Heart left ventricle (tissue), 16 donors: ENCODE measurements at regions not wholly inside any gene's neighbourhood (a gene's known extent, or its start where the extent isn't known, plus 50 kb on each side); places are given as distances from the start of the nearest gene placed in this dataset.

Source experiments
- ATAC-seq, 4 donors: fragments of 200-7000 bp; cut with Tn5 transposase; one replicate each; pipeline ENCODE4 v1.9.1; 2020 to 2022; ENCODE audit warnings: moderate library complexity in 4 of 4, mild to moderate bottlenecking in 3 of 4, moderate number of reproducible peaks in 1 of 4
- DNase-seq, 5 donors: peaks; one replicate each; pipeline ENCODE4 v3.0.0-alpha.2; 2020
- H3K27ac ChIP-seq, 12 donors: fragments of 200-600 bp; sonication (generic) in 4 of 12; one replicate each; pipeline versions ENCODE4 v1.5.0 to v1.8.0; 2016 to 2022; ENCODE audit warnings: mild to moderate bottlenecking in 2 of 12
- H3K27me3 ChIP-seq, 9 donors: fragments of 200-600 bp; sonication (generic) in 2 of 9; one replicate each; pipeline versions ENCODE4 v1.5.1 to v1.8.0; 2016 to 2022; ENCODE audit warnings: mild to moderate bottlenecking in 3 of 9
- H3K36me3 ChIP-seq, 9 donors: fragments of 200-600 bp; sonication (generic) in 2 of 9; one replicate each; pipeline versions ENCODE4 v1.5.0 to v1.8.0; 2018 to 2022; ENCODE audit warnings: mild to moderate bottlenecking in 2 of 9
- H3K4me1 ChIP-seq, 12 donors: fragments of 200-600 bp; sonication (generic) in 4 of 12; one replicate each; pipeline versions ENCODE4 v1.5.0 to v1.8.0; 2016 to 2022; ENCODE audit warnings: mild to moderate bottlenecking in 3 of 12
- H3K4me3 ChIP-seq, 12 donors: fragments of 200-600 bp; sonication (generic) in 4 of 12; one replicate each; pipeline versions ENCODE4 v1.5.0 to v1.8.0; 2017 to 2022; ENCODE audit warnings: mild to moderate bottlenecking in 9 of 12, moderate library complexity in 4 of 12
- H3K9me3 ChIP-seq, 12 donors: fragments of 200-600 bp; sonication (generic) in 4 of 12; one replicate each; pipeline versions ENCODE4 v1.5.0 to v1.8.0; 2016 to 2022; ENCODE audit warnings: mild to moderate bottlenecking in 1 of 12
- POLR2A ChIP-seq, 2 donors: fragments of 450-650 bp; IDR thresholded peaks; one replicate each; pipeline ENCODE4 v1.6.1; 2017; ENCODE audit warnings: antibody characterized with exemption in 2 of 2, mild to moderate bottlenecking in 2 of 2, moderate library complexity in 2 of 2
- WGBS, 4 donors: extraction: QIAGEN DNeasy Blood & Tissue Kit in 2 of 4; methylation state at CpG; one replicate each; pipeline versions ENCODE4 v1.1.5 to v1.1.7; 2013 to 2018; 5-methylcytosine and 5-hydroxymethylcytosine counted together
- intact Hi-C, 10 donors: fragments of 100-400 bp; cut with DNase I; formaldehyde crosslinking; loops; one replicate each; pipeline versions ENCODE4 v1.11.1 to v1.14.2; 2022
- TF ChIP-seq, protein P1 (sequence below), 12 donors: fragments of 200-600 bp; sonication (generic) in 4 of 12; IDR thresholded peaks; one replicate each; pipeline versions ENCODE4 v1.5.0 to v1.8.0; 2018 to 2022; ENCODE audit warnings: antibody characterized with exemption in 12 of 12, mild to moderate bottlenecking in 5 of 12
- donor health status: ischemic (EF 13 %, LVEDD 7.1; RV severe dilation, severe dysfunction).
- donor health status: healthy with polysubstance abuse.
- donor health status: DM: no; HTN: yes; CAD: no.
- donor health status: DM: no; HTN: no; CAD: no.
- donor health status: ischemic (EF 25% LVEDD 6.9; RV normal size, moderate dysfunction).
- donor health status: ischemic (EF 25% LVEDD 5.7; RV mildly dilated, moderate dysfunction).
- donor health status: healthy.
- donor health status: DM: yes; HTN: yes; CAD: no.
- donor health status: ischemic (EF 35%, LVEDD 5.7; RV mildly dilated, moderate dysfunction).
- donor health status: nonischemic (EF 11% LVEDD 7.7; RV severe dilation, severe dysfunction).
- donor health status: DM: yes; HTN: yes; CAD: no.
- donor health status: PGD.
- donor health status: ischemic (EF 29% LVEDD 5.4; RV normal size, mild dysfunction).
- donor health status: nonischemic (EF 23%, LVEDD 6.1; RV moderate dilation, normal function).

DNA sequence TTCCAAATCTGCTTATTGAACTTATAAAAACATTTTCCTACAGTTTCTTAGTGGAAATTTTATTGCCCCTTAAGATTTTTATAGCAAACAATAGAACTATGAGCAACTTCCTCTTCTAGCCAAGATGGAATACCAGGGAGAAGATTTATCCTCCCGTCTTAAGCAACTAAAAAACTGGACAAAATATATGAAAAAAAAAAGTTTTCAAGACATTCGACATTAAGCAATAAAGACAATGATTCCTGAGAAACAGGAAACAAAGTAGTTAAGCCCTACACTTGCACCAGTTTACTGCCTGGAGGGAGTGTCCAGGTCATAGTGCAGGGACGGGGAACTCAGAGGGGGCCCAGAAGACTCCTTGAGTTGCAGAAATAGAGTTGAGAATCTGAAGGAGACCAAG, 516.1 kb upstream of the DIPK2B start:
- Histone ChIP-seq H3K4me3 (no peak overlapping the region), H3K9me3 (no peaks in the 10 kb centered on the region), H3K36me3 (no peaks in the 10 kb centered on the region), H3K27ac (no peak overlapping the region), H3K4me1 (peaks cover 0 to 9% (median 0%) of the 10 kb centered on the region in 12 donors), H3K27me3 (peaks cover 0 to 17% (median 0%) of the 10 kb centered on the region in 9 donors)
- no peak for ATAC-seq
- TF ChIP-seq, protein P1, sequence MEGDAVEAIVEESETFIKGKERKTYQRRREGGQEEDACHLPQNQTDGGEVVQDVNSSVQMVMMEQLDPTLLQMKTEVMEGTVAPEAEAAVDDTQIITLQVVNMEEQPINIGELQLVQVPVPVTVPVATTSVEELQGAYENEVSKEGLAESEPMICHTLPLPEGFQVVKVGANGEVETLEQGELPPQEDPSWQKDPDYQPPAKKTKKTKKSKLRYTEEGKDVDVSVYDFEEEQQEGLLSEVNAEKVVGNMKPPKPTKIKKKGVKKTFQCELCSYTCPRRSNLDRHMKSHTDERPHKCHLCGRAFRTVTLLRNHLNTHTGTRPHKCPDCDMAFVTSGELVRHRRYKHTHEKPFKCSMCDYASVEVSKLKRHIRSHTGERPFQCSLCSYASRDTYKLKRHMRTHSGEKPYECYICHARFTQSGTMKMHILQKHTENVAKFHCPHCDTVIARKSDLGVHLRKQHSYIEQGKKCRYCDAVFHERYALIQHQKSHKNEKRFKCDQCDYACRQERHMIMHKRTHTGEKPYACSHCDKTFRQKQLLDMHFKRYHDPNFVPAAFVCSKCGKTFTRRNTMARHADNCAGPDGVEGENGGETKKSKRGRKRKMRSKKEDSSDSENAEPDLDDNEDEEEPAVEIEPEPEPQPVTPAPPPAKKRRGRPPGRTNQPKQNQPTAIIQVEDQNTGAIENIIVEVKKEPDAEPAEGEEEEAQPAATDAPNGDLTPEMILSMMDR (IDR thresholded peaks at IDR 0.05): no peak
- no peak for TF ChIP-seq POLR2A (IDR thresholded peaks at IDR 0.05)
- no peak for DNase-seq
- intact Hi-C loops: no loop called here
- WGBS, 4 donors: 48 to 64% (median 54%) methylated on average over 3 of the region's 3 CpGs

- H3K27ac ChIP-seq: no peak overlapping the region
- DNase-seq (no peak), ATAC-seq (peak in 1 of 4 donors; percentile 60)
- no peaks in the 10 kb centered on the region for H3K9me3 ChIP-seq
- intact Hi-C loops: no loop called here
- 59 to 71% (median 66%) methylated on average over 1 of the region's 1 CpG for WGBS, 4 donors
- no peaks in the 10 kb centered on the region for H3K36me3 ChIP-seq
- no peak overlapping the region for H3K4me3 ChIP-seq
- TF ChIP-seq, protein P1 (IDR thresholded peaks at IDR 0.05): no peak
- TF ChIP-seq POLR2A (IDR thresholded peaks at IDR 0.05): no peak
- H3K4me1 ChIP-seq: peaks cover 0 to 9% (median 0%) of the 10 kb centered on the region in 12 donors
- H3K27me3 ChIP-seq: peaks cover 0 to 25% (median 0%) of the 10 kb centered on the region in 9 donors
These were observed 515.1 kb upstream of the DIPK2B start for GRCh38 chrX:45715748-45716147.

DNA sequence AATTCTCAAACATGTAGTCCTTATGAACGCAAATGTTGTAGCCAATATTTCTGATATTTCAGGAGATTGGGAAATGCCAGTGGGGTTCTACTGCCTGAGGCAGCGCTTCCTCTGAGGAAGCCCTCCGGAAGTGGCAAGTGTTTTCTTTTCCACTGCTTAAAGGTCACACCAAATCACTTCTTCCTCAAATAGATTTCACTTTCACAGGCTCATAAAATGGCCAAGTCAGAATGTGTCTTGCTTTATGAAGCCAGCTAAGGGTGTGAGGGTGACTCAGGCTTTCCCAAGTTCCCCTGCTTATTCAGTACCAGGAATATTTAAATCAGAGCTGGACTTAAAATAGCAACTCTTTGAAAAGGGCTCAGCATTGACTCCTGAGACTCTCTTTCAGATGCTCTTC, 514.2 kb upstream of the DIPK2B start:
- ATAC-seq: peak in 3 of 4 donors; percentile 45 to 72 (median 64)
- TF ChIP-seq, protein P1 (IDR thresholded peaks at IDR 0.05): no peak
- TF ChIP-seq POLR2A (IDR thresholded peaks at IDR 0.05): no peak

DNA sequence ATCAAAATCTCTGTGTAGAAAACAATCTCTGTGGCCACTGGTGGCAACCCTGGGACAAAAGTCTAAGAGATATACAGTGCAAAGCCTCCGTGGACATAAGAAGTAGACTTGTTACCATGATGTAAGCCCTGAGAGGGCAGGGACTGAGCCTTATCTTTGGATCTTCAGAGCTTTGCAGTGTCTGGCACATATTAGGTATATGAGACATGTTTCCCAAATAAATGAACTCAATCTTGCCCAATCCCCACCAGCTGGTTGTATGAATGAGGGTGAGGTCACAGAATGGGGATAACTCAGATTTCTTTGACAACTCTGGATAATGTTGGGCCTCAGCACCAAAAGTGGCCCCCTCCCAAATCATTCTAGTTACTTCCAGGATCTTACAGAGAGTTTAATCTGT, 511.4 kb upstream of the DIPK2B start:
- H3K9me3 ChIP-seq: no peaks in the 10 kb centered on the region
- H3K36me3 ChIP-seq: no peaks in the 10 kb centered on the region
- H3K27ac ChIP-seq: no peak overlapping the region
- no peak for TF ChIP-seq POLR2A (IDR thresholded peaks at IDR 0.05)
- TF ChIP-seq, protein P1 (IDR thresholded peaks at IDR 0.05): no peak
- H3K4me3 ChIP-seq: no peak overlapping the region
- DNase-seq: no peak
- peaks cover 0 to 9% (median 0%) of the 10 kb centered on the region in 12 donors for H3K4me1 ChIP-seq
- intact Hi-C loops: no loop called here
- 21 to 91% (median 72%) methylated on average over 1 of the region's 1 CpG for WGBS, 4 donors
- ATAC-seq: no peak
- peaks cover 0 to 22% (median 0%) of the 10 kb centered on the region in 9 donors for H3K27me3 ChIP-seq

More for the DNA sequence above, 514.2 kb upstream of the DIPK2B start:
- WGBS, 4 donors: 62 to 75% (median 69%) methylated on average over 3 of the region's 3 CpGs
- H3K9me3 ChIP-seq: no peaks in the 10 kb centered on the region
- H3K4me3 ChIP-seq: no peak overlapping the region
- peak overlapping the region in 1 of 12 donors; percentile 15 for H3K27ac ChIP-seq
- peak in 1 of 5 donors; percentile 2 for DNase-seq
- H3K27me3 ChIP-seq: peaks cover 0 to 25% (median 0%) of the 10 kb centered on the region in 9 donors
- no peaks in the 10 kb centered on the region for H3K36me3 ChIP-seq
- peaks cover 0 to 9% (median 0%) of the 10 kb centered on the region in 12 donors for H3K4me1 ChIP-seq
- intact Hi-C loops: no loop called here
